Gastroesophageal sphincter (tissue), 3 donors: ENCODE measurements at regions not wholly inside any gene's neighbourhood (a gene's known extent, or its start where the extent isn't known, plus 50 kb on each side); places are given as distances from the start of the nearest gene placed in this dataset.

Source experiments
- CTCF ChIP-seq, 4 experiments: fragments of 200-600 bp in 2 of 4; fragments of 450-650 bp in 2 of 4; sonication (generic) in 1 of 4; IDR thresholded peaks; one replicate each; pipeline ENCODE4 v1.5.1; 2017 to 2019; ENCODE audit warnings: antibody characterized with exemption in 4 of 4, mild to moderate bottlenecking in 2 of 4, moderate library complexity in 2 of 4
- POLR2A ChIP-seq, 2 donors: fragments of 450-650 bp; IDR thresholded peaks; one replicate each; pipeline ENCODE4 v1.6.1; 2017; ENCODE audit warnings: antibody characterized with exemption in 2 of 2, mild to moderate bottlenecking in 2 of 2, moderate library complexity in 1 of 2

GRCh38 chr9:74056023-74056422 is 441.1 kb upstream of the RORB start:
- TF ChIP-seq POLR2A (IDR thresholded peaks at IDR 0.05) (no peak), CTCF (IDR thresholded peaks at IDR 0.05) (no peak)
